PFSK-1 (cell line): ENCODE measurements at regions not wholly inside any gene's neighbourhood (a gene's known extent, or its start where the extent isn't known, plus 50 kb on each side); places are given as distances from the start of the nearest gene placed in this dataset.

Source experiments
- FOXP2 ChIP-seq: optimal IDR thresholded peaks from 2 replicates; pipeline ENCODE3; 2011; ENCODE audit warnings: borderline replicate concordance, control low read depth, inconsistent platforms; ENCODE audit not compliant: insufficient read depth; ENCODE audit errors: extremely low read length, extremely low read depth
- POLR2AphosphoS5 ChIP-seq: IDR thresholded peaks from 2 replicates; pipeline ENCODE4 v1.6.1; 2012; ENCODE audit warnings: low read depth, mild to moderate bottlenecking, control low read depth, low read length, moderate library complexity
- SIN3A ChIP-seq: IDR thresholded peaks from 2 replicates; pipeline ENCODE4 v1.6.1; 2012; ENCODE audit warnings: mild to moderate bottlenecking, low read length, moderate library complexity, borderline replicate concordance; ENCODE audit not compliant: insufficient read depth
- TAF1 ChIP-seq: IDR thresholded peaks from 2 replicates; pipeline ENCODE4 v1.6.1; 2012; ENCODE audit warnings: low read length, control low read depth, borderline replicate concordance; ENCODE audit not compliant: insufficient read depth
- TF ChIP-seq, protein P1 (sequence below), 2 experiments: IDR thresholded peaks; 2 replicates each; pipeline versions ENCODE4 v1.6.1 to v1.8.0; 2011 to 2012; ENCODE audit warnings: low read depth in 2 of 2, low read length in 2 of 2, control low read depth in 1 of 2, inconsistent platforms in 1 of 2, mild to moderate bottlenecking in 1 of 2, moderate library complexity in 1 of 2; ENCODE audit not compliant: insufficient read depth in 1 of 2

DNA sequence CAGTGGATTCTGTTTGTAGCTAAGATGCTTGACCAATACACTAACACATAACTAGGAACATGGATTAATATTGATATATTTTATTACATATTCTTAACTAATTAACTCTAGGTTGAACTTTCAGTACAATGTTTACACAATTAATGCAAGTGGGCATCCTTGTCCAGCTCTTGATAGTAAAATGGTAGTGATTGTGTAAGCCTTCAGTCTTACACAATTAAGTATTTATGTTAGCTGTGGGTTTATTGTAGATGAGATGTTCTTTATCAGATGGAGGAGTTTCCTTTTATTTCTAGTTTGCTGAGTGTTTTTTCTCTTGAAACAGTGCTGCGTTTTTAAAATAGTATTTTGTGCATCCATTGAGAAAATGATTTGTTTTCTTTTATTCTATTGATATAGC lies 1210.8 kb downstream of the CDH12 start:
- TF ChIP-seq SIN3A (no peak), TAF1 (no peak), POLR2AphosphoS5 (no peak), FOXP2 (no peak)
- TF ChIP-seq, protein P1, sequence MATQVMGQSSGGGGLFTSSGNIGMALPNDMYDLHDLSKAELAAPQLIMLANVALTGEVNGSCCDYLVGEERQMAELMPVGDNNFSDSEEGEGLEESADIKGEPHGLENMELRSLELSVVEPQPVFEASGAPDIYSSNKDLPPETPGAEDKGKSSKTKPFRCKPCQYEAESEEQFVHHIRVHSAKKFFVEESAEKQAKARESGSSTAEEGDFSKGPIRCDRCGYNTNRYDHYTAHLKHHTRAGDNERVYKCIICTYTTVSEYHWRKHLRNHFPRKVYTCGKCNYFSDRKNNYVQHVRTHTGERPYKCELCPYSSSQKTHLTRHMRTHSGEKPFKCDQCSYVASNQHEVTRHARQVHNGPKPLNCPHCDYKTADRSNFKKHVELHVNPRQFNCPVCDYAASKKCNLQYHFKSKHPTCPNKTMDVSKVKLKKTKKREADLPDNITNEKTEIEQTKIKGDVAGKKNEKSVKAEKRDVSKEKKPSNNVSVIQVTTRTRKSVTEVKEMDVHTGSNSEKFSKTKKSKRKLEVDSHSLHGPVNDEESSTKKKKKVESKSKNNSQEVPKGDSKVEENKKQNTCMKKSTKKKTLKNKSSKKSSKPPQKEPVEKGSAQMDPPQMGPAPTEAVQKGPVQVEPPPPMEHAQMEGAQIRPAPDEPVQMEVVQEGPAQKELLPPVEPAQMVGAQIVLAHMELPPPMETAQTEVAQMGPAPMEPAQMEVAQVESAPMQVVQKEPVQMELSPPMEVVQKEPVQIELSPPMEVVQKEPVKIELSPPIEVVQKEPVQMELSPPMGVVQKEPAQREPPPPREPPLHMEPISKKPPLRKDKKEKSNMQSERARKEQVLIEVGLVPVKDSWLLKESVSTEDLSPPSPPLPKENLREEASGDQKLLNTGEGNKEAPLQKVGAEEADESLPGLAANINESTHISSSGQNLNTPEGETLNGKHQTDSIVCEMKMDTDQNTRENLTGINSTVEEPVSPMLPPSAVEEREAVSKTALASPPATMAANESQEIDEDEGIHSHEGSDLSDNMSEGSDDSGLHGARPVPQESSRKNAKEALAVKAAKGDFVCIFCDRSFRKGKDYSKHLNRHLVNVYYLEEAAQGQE (IDR thresholded peaks at IDR 0.05; ENCODE audit: insufficient read depth in 1 of 2, low read depth in 2 of 2, low read length in 2 of 2) = no peak

DNA sequence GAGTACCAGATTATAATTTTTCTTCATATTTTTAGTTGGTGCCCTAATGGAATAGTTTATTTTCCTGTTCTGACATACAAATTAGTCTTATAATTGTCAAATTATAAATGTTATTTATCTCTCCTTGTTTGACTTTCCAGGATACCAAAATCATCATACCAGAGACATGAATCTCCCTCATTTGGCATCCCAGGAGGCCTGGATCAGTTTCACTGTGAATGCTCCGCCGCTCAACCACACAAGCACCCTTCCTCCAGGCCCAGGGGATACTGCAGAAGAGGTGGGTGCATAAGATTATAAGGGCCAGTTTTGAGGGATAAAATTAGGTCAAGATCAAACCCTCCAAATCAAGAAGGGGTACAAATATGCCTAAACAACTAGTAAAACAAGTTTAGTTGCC lies 1229.3 kb downstream of the CDH12 start:
- TF ChIP-seq TAF1 = no peak
- TF ChIP-seq POLR2AphosphoS5 = no peak
- no peak for TF ChIP-seq FOXP2
- TF ChIP-seq SIN3A = no peak
- TF ChIP-seq, protein P1 (IDR thresholded peaks at IDR 0.05; ENCODE audit: insufficient read depth in 1 of 2, low read depth in 2 of 2, low read length in 2 of 2) = no peak

DNA sequence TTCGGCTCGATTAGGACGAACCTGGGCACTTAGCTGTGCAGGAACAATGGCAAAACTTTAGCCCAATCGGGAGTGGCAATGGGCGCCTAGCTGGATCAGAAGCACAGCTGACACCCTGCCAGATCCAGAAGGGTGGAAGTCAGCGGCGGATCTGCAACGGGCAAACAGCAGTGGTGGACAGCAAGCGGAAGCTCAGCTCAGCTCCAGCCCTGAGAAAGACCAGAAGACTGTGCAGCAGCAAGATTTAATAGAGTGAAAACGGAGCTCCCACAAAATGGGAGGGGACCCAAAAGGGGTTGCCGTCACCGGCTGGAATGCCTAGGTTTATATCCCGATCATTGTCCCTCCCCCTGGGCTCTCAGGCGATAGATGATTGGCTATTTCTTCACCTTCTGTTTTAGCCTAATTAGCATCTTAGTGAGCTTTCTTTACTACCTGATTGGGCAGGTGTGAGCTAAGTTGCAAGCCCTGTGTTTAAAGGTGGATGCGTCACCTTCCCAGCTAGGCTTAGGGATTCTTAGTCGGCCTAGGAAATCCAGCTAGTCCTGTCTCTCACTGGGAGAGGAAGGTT lies 1237.9 kb downstream of the CDH12 start:
- TF ChIP-seq, protein P1 (IDR thresholded peaks at IDR 0.05; ENCODE audit: insufficient read depth in 1 of 2, low read depth in 2 of 2, low read length in 2 of 2) = no peak
- TF ChIP-seq POLR2AphosphoS5 (no peak), SIN3A (no peak), TAF1 (no peak), FOXP2 (no peak)

DNA sequence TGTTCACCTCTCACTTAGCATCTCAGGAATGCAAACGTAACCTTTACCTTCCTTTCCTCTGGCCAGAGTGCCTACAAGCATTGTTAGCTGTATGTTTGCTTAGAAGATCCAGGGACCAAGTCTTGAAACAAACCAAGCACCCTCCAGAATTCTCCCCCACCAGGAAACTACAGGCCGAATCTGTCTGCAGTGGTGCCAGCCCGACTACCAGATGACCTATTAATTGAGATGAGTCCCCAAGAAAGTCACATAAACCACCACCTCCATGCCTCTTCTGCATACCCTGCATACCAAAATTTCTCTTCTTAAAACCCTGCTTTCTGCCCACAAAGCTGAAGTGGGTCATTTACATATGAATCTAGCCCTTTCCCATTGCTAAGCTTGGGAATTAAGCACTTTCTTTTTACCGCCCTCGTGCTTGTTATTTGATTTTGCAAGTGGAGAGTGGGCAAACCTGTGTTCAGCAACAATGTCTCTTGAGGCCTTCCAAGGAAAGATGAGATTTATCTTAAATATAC lies 1239.1 kb downstream of the CDH12 start:
- TF ChIP-seq SIN3A = no peak

DNA sequence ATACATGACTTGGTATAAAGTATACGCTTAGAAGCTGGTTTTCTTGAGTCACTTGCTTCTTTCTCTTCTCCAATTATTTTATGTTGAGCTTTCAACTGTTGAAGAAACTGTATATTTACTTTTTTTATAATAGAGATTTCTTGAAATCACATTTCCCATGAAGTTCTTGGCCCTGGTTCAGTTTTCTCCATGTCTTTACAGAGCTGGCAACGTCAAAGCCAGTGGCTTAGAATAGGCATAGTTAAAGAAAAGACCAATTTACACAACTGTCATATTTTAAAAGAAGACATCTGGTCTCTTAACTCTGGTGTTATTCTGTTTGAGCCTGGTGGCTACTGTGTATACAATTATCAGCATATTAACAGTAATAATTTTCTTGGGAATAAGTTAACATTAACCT lies 1249.3 kb downstream of the CDH12 start:
- TF ChIP-seq, protein P1 (IDR thresholded peaks at IDR 0.05; ENCODE audit: insufficient read depth in 1 of 2, low read depth in 2 of 2, low read length in 2 of 2) = no peak
- no peak for TF ChIP-seq FOXP2
- no peak for TF ChIP-seq TAF1
- no peak for TF ChIP-seq SIN3A
- no peak for TF ChIP-seq POLR2AphosphoS5
